HepG2 (cell line): ENCODE measurements at regions not wholly inside any gene's neighbourhood (a gene's known extent, or its start where the extent isn't known, plus 50 kb on each side); places are given as distances from the start of the nearest gene placed in this dataset.

Source experiments
- ATAC-seq: fragments of 200-7000 bp; cut with Tn5 transposase; 3 replicates; pipeline ENCODE4 v1.9.1; 2020; ENCODE audit warnings: mild to moderate bottlenecking, moderate library complexity
- BruUV-seq: library from RNA; stranded (reverse); fragments of 400-500 nt; replicated peaks from 2 replicates; lab custom pipeline; 2021; lab: Mats Ljungman, UMichigan
- CTCF ChIA-PET: fragments of 300-600 bp; formaldehyde crosslinking; extraction: SDS; loops from one replicate; lab custom pipeline; 2021; ENCODE audit warnings: low total read pairs, inconsistent platforms, low intra/inter-chr PET ratio; lab: Yijun Ruan, JAX
- POLR2A ChIA-PET: fragments of 350-600 bp; sonication (Branson Sonifier 250); formaldehyde crosslinking; loops from one replicate; lab custom pipeline; 2020; ENCODE audit warnings: antibody characterized with exemption, inconsistent platforms; lab: Yijun Ruan, JAX
- DNase-seq: peaks from one replicate; pipeline ENCODE4 v3.0.0-alpha.2; 2015; ENCODE audit warnings: low spot score
- FAIRE-seq: peaks from 3 replicates; lab custom pipeline; 2011; peaks lifted over from hg19 to GRCh38; lab: Jason Lieb, UNC
- H2AFZ ChIP-seq: one replicate; pipeline ENCODE4 v1.6.1; 2011; ENCODE audit warnings: low read length, inconsistent platforms
- H3K27ac ChIP-seq: fragments of 300-600 bp; 3 replicates; pipeline ENCODE4 v1.8.0; 2011; ENCODE audit warnings: mixed run types, mild to moderate bottlenecking, mixed read lengths, low read length, inconsistent platforms; ENCODE audit not compliant: insufficient read depth; ENCODE audit errors: extremely low read length
- H3K27me3 ChIP-seq, 2 experiments: fragments of 200-600 bp in 1 of 2; 2 replicates in 1 of 2; 3 replicates in 1 of 2; pipeline versions ENCODE4 v1.6.0 to v1.8.0; 2011; ENCODE audit warnings: low read length in 2 of 2, mild to moderate bottlenecking in 2 of 2, moderate library complexity in 2 of 2, inconsistent platforms in 1 of 2; ENCODE audit not compliant: insufficient read depth in 2 of 2, control insufficient read depth in 1 of 2
- H3K36me3 ChIP-seq, 2 experiments: fragments of 200-600 bp in 1 of 2; replicated peaks in 1 of 2; 2 replicates in 1 of 2; 3 replicates in 1 of 2; pipeline versions ENCODE4 v1.5.1 to v1.8.0; 2011; ENCODE audit warnings: low read length in 2 of 2, inconsistent platforms in 1 of 2; ENCODE audit not compliant: insufficient read depth in 2 of 2, control insufficient read depth in 1 of 2
- H3K4me1 ChIP-seq: 2 replicates; pipeline ENCODE4 v1.5.1; 2012; ENCODE audit warnings: low read length, inconsistent platforms; ENCODE audit not compliant: insufficient read depth
- H3K4me2 ChIP-seq: 2 replicates; pipeline ENCODE4 v1.6.0; 2011; ENCODE audit warnings: low read depth, low read length, inconsistent platforms
- H3K4me3 ChIP-seq, 3 experiments: fragments of 200-600 bp in 1 of 3; sonication (generic), shearing (Covaris generic) in 1 of 3; replicated peaks in 1 of 3; 2 replicates each; pipeline ENCODE4 v1.5.1; 2011 to 2016; ENCODE audit warnings: low read length in 3 of 3, inconsistent platforms in 2 of 3, low read depth in 2 of 3, mild to moderate bottlenecking in 2 of 3, control low read depth in 1 of 3, mixed read lengths in 1 of 3; ENCODE audit not compliant: insufficient read depth in 1 of 3
- H3K79me2 ChIP-seq: one replicate; pipeline ENCODE4 v1.6.1; 2011; ENCODE audit warnings: low read length, inconsistent platforms; ENCODE audit not compliant: insufficient read depth
- H3K9ac ChIP-seq: 2 replicates; pipeline ENCODE4 v1.6.0; 2011; ENCODE audit warnings: mild to moderate bottlenecking, low read depth, low read length, inconsistent platforms; ENCODE audit not compliant: insufficient read depth
- H3K9me3 ChIP-seq: 2 replicates; pipeline ENCODE4 v1.5.1; 2012; ENCODE audit warnings: mild to moderate bottlenecking, low read length
- H4K20me1 ChIP-seq: 2 replicates; pipeline ENCODE4 v1.6.0; 2011; ENCODE audit warnings: inconsistent platforms, mild to moderate bottlenecking, low read length, moderate library complexity; ENCODE audit not compliant: insufficient read depth
- CAMTA2 ChIP-seq: sonication (generic); formaldehyde crosslinking; IDR thresholded peaks from 2 replicates; pipeline ENCODE4 v1.4.0; 2020; ENCODE audit warnings: mild to moderate bottlenecking, missing genetic modification reagents, borderline replicate concordance
- CEBPG ChIP-seq: IDR thresholded peaks from 2 replicates; pipeline ENCODE4 v1.6.1; 2016
- FOXJ3 ChIP-seq: sonication (generic); formaldehyde crosslinking; IDR thresholded peaks from 2 replicates; pipeline ENCODE4 v1.4.0; 2020; ENCODE audit warnings: missing genetic modification reagents, mild to moderate bottlenecking, borderline replicate concordance
- HES4 ChIP-seq: sonication (generic); formaldehyde crosslinking; IDR thresholded peaks from 2 replicates; pipeline ENCODE4 v1.9.0; 2021; ENCODE audit warnings: mild to moderate bottlenecking, missing genetic modification reagents, borderline replicate concordance
- KLF16 ChIP-seq, 2 experiments: sonication (generic) in 1 of 2; formaldehyde crosslinking in 1 of 2; IDR thresholded peaks; 2 replicates each; pipeline versions ENCODE4 v1.6.1 to v1.8.0; 2016 to 2023; ENCODE audit warnings: missing genetic modification reagents in 2 of 2, missing compliant biosample characterization in 1 of 2
- MAFF ChIP-seq: IDR thresholded peaks from 2 replicates; pipeline ENCODE4 v1.6.1; 2011; ENCODE audit warnings: low read depth, low read length, improper control_type of control experiment
- MXD4 ChIP-seq: IDR thresholded peaks from 2 replicates; pipeline ENCODE4 v1.6.1; 2016; ENCODE audit warnings: mild to moderate bottlenecking, missing biosample characterization, missing genetic modification reagents
- PITX1 ChIP-seq: sonication (generic); formaldehyde crosslinking; IDR thresholded peaks from 2 replicates; pipeline ENCODE4 v1.5.1; 2020; ENCODE audit warnings: mild to moderate bottlenecking, missing genetic modification reagents
- POGZ ChIP-seq: sonication (generic); formaldehyde crosslinking; IDR thresholded peaks from 2 replicates; pipeline ENCODE4 v1.4.0; 2020; ENCODE audit warnings: mild to moderate bottlenecking, missing genetic modification reagents
- SAP130 ChIP-seq: IDR thresholded peaks from 2 replicates; pipeline ENCODE4 v1.6.1; 2016; ENCODE audit warnings: low read depth
- SP5 ChIP-seq: IDR thresholded peaks from 2 replicates; pipeline ENCODE4 v1.6.1; 2016; ENCODE audit warnings: low read depth, borderline replicate concordance
- TRIM22 ChIP-seq: fragments of 450-650 bp; IDR thresholded peaks from 2 replicates; pipeline ENCODE4 v1.6.1; 2017
- ZBTB7A ChIP-seq: sonication (generic); formaldehyde crosslinking; IDR thresholded peaks from 2 replicates; pipeline ENCODE4 v1.8.0; 2022; ENCODE audit warnings: mild to moderate bottlenecking, missing genetic modification reagents
- ZMAT3 ChIP-seq: sonication (generic); formaldehyde crosslinking; conservative IDR thresholded peaks from 2 replicates; pipeline ENCODE4 v1.7.0; 2021; ENCODE audit warnings: missing genetic modification reagents
- ZNF136 ChIP-seq: sonication (generic); formaldehyde crosslinking; IDR thresholded peaks from 2 replicates; pipeline ENCODE4 v1.8.1; 2022; ENCODE audit warnings: low read depth, mild to moderate bottlenecking, moderate library complexity, missing genetic modification reagents
- ZNF3 ChIP-seq: IDR thresholded peaks from 2 replicates; pipeline ENCODE4 v1.7.0; 2017; ENCODE audit warnings: inconsistent platforms
- ZNF317 ChIP-seq: sonication (generic); formaldehyde crosslinking; IDR thresholded peaks from 2 replicates; pipeline ENCODE4 v1.5.0; 2020; ENCODE audit warnings: mild to moderate bottlenecking, missing genetic modification reagents
- ZNF546 ChIP-seq: sonication (generic); formaldehyde crosslinking; conservative IDR thresholded peaks from 2 replicates; pipeline ENCODE4 v1.8.1; 2023; ENCODE audit warnings: mild to moderate bottlenecking, missing genetic modification reagents
- ZNF644 ChIP-seq: IDR thresholded peaks from 2 replicates; pipeline ENCODE4 v1.6.1; 2016; ENCODE audit warnings: low read depth
- ZSCAN5A ChIP-seq: sonication (generic); formaldehyde crosslinking; IDR thresholded peaks from 2 replicates; pipeline ENCODE4 v1.8.0; 2022; ENCODE audit warnings: mild to moderate bottlenecking, missing genetic modification reagents, borderline replicate concordance
- WGBS: methylation state at CpG from one replicate; pipeline ENCODE4 v1.1.6; 2017; ENCODE audit warnings: low lambda C conversion rate; 5-methylcytosine and 5-hydroxymethylcytosine counted together
- in situ Hi-C: cut with HindIII; loops from 2 replicates; pipeline ENCODE4 v1.10.0; 2017; ENCODE audit warnings: low pct_unique_long_range_greater_than_20kb; ENCODE audit not compliant: extremely low pct_ligation_motif_present
- intact Hi-C: fragments of 100-400 bp; cut with micrococcal nuclease; formaldehyde crosslinking; loops from one replicate; pipeline ENCODE4 v1.10.0; 2022; ENCODE audit not compliant: unreplicated experiment

- Histone ChIP-seq H3K27me3 (no peaks in the 10 kb centered on the region), H3K79me2 (no peaks in the 10 kb centered on the region), H3K9ac (no peak overlapping the region), H4K20me1 (no peaks in the 10 kb centered on the region), H3K27ac (no peak overlapping the region), H3K9me3 (no peaks in the 10 kb centered on the region), H3K4me3 (no peak overlapping the region), H3K36me3 (no peaks in the 10 kb centered on the region), H3K4me2 (no peak overlapping the region), H3K4me1 (no peaks in the 10 kb centered on the region), H2AFZ (no peak overlapping the region)
- 14% methylated on average over 1 of the region's 1 CpG for WGBS
- intact Hi-C loops: no loop called here
- CTCF ChIA-PET: no interaction called here
- no TSS peak for BruUV-seq
- in situ Hi-C loops: no loop called here
- FAIRE-seq (no peak), DNase-seq (no peak), ATAC-seq (no peak)
- TF ChIP-seq ZNF546 (CRISPR knock-in tag): no peak
- TF ChIP-seq ZBTB7A (CRISPR knock-in tag): no peak
- no peak for TF ChIP-seq FOXJ3
- no peak for TF ChIP-seq ZNF136 (CRISPR knock-in tag)
- no peak for TF ChIP-seq ZNF644 (CRISPR knock-in tag)
- no peak for TF ChIP-seq ZNF317 (CRISPR knock-in tag)
- TF ChIP-seq SP5 (CRISPR knock-in tag): no peak
- TF ChIP-seq POGZ (CRISPR knock-in tag): no peak
- TF ChIP-seq ZMAT3: no peak
- no peak for TF ChIP-seq SAP130 (CRISPR knock-in tag)
- TF ChIP-seq CAMTA2 (CRISPR knock-in tag): no peak
- POLR2A ChIA-PET: no interaction called here
Measured at GRCh38 chr4:107148904-107149303, 112.8 kb upstream of the DKK2 start.

- no peak for DNase-seq
- no peak overlapping the region for H2AFZ ChIP-seq
- H3K9ac ChIP-seq: no peak overlapping the region
- no peaks in the 10 kb centered on the region for H3K79me2 ChIP-seq
- WGBS: 3% methylated on average over 1 of the region's 1 CpG
- H4K20me1 ChIP-seq: no peaks in the 10 kb centered on the region
- H3K27ac ChIP-seq: no peak overlapping the region
- H3K27me3 ChIP-seq: no peaks in the 10 kb centered on the region
- ATAC-seq: no peak
- CTCF ChIA-PET: no interaction called here
- FAIRE-seq: no peak
- POLR2A ChIA-PET: no interaction called here
- in situ Hi-C loops (no loop called here), intact Hi-C loops (no loop called here)
- H3K4me2 ChIP-seq: no peak overlapping the region
- H3K36me3 ChIP-seq: no peaks in the 10 kb centered on the region
- H3K4me1 ChIP-seq: no peaks in the 10 kb centered on the region
- H3K9me3 ChIP-seq: no peaks in the 10 kb centered on the region
- BruUV-seq: no TSS peak
- H3K4me3 ChIP-seq: no peak overlapping the region
- TF ChIP-seq PITX1 (CRISPR knock-in tag): no peak
- TF ChIP-seq MAFF: no peak
- TF ChIP-seq TRIM22: no peak
- TF ChIP-seq ZSCAN5A (CRISPR knock-in tag): no peak
- TF ChIP-seq CEBPG (CRISPR knock-in tag): no peak
- no peak for TF ChIP-seq ZNF3 (CRISPR knock-in tag)
- no peak for TF ChIP-seq MXD4
- no peak for TF ChIP-seq KLF16 (CRISPR knock-in tag; IDR thresholded peaks at IDR 0.05)
- no peak for TF ChIP-seq HES4 (CRISPR knock-in tag)
Measured at GRCh38 chr4:107147873-107148272, 111.8 kb upstream of the DKK2 start.
